Esophagus squamous epithelium (tissue), 5 donors: ENCODE measurements at regions not wholly inside any gene's neighbourhood (a gene's known extent, or its start where the extent isn't known, plus 50 kb on each side); places are given as distances from the start of the nearest gene placed in this dataset.

Experiments
- DNase-seq: peaks from one replicate; lab custom pipeline; 2025; lab: John Stamatoyannopoulos, UW
- H3K27ac ChIP-seq, 4 donors: fragments of 200-600 bp; sonication (generic); one replicate each; pipeline ENCODE4 v1.5.1; 2016 to 2019; ENCODE audit warnings: mild to moderate bottlenecking in 1 of 4
- H3K27me3 ChIP-seq, 4 donors: fragments of 200-600 bp; sonication (generic); 1 replicate in 3 of 4; 2 replicates in 1 of 4; pipeline versions ENCODE4 v1.5.1 to v1.6.0; 2017 to 2021; ENCODE audit warnings: antibody characterized with exemption in 1 of 4
- H3K36me3 ChIP-seq, 3 donors: fragments of 200-600 bp; sonication (generic); one replicate each; pipeline ENCODE4 v1.5.1; 2016 to 2019
- H3K4me1 ChIP-seq, 3 donors: fragments of 200-600 bp; sonication (generic); one replicate each; pipeline ENCODE4 v1.5.1; 2017 to 2019
- H3K4me3 ChIP-seq, 4 donors: fragments of 200-600 bp; sonication (generic); 1 replicate in 3 of 4; 2 replicates in 1 of 4; pipeline ENCODE4 v1.5.1; 2016 to 2019; ENCODE audit warnings: mild to moderate bottlenecking in 2 of 4, moderate library complexity in 1 of 4
- H3K9me3 ChIP-seq, 3 donors: fragments of 200-600 bp; sonication (generic); one replicate each; pipeline ENCODE4 v1.5.1; 2016 to 2019
- POLR2A ChIP-seq, 4 donors: fragments of 450-650 bp; IDR thresholded peaks; one replicate each; pipeline ENCODE4 v1.6.1; 2017; ENCODE audit warnings: antibody characterized with exemption in 4 of 4, mild to moderate bottlenecking in 4 of 4, moderate library complexity in 3 of 4
- WGBS, 2 donors: methylation state at CpG; one replicate each; pipeline ENCODE4 v1.1.5; 2018; 5-methylcytosine and 5-hydroxymethylcytosine counted together
- intact Hi-C: fragments of 100-400 bp; cut with DNase I; formaldehyde crosslinking; loops from one replicate; pipeline ENCODE4 v1.15.0; 2022
- TF ChIP-seq, protein P1 (sequence below), 6 experiments: fragments of 450-650 bp in 4 of 6; fragments of 200-600 bp in 2 of 6; sonication (generic) in 2 of 6; IDR thresholded peaks; one replicate each; pipeline ENCODE4 v1.5.1; 2016 to 2019; ENCODE audit warnings: antibody characterized with exemption in 6 of 6, mild to moderate bottlenecking in 4 of 6, moderate library complexity in 4 of 6
- donor health status: DM: yes; HTN: yes; CAD: no.

DNA sequence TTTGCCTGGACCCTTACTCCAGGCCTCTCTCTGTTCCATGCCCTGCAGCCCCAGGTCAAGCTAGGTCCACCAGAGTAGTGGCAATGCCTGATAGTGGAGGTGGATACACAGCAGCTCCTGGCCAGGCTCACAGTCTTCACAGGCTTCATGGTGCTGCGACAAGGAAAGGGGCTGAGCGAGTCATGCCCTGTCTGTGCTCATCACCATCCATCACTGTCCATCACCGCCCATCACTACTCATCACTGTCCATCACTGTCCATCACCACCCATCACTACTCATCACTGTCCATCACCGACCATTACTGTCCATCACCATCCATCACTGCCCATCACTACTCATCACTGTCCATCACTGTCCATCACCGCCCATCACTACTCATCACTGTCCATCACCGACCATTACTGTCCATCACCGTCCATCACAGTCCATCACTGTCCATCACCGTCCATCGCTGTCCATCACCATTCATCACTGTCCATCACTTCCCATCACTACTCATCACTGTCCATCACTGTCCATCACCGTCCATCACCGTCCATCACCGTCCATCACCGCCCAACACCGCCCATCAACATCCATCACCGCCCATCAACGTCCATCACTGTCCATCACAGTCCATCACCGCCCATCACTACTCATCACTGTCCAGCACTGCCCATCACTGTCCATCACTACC is 57.1 kb upstream of the OTOS start:
- H3K9me3 ChIP-seq: no peaks in the 10 kb centered on the region
- no peak for DNase-seq
- no peak overlapping the region for H3K4me3 ChIP-seq
- WGBS, 2 donors: 92 to 96% methylated on average over 17 of the region's 17 CpGs
- intact Hi-C loops: no loop called here
- no peak for TF ChIP-seq POLR2A (IDR thresholded peaks at IDR 0.05)
- TF ChIP-seq, protein P1, sequence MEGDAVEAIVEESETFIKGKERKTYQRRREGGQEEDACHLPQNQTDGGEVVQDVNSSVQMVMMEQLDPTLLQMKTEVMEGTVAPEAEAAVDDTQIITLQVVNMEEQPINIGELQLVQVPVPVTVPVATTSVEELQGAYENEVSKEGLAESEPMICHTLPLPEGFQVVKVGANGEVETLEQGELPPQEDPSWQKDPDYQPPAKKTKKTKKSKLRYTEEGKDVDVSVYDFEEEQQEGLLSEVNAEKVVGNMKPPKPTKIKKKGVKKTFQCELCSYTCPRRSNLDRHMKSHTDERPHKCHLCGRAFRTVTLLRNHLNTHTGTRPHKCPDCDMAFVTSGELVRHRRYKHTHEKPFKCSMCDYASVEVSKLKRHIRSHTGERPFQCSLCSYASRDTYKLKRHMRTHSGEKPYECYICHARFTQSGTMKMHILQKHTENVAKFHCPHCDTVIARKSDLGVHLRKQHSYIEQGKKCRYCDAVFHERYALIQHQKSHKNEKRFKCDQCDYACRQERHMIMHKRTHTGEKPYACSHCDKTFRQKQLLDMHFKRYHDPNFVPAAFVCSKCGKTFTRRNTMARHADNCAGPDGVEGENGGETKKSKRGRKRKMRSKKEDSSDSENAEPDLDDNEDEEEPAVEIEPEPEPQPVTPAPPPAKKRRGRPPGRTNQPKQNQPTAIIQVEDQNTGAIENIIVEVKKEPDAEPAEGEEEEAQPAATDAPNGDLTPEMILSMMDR (IDR thresholded peaks at IDR 0.05): no peak
- H3K27ac ChIP-seq: no peak overlapping the region
- H3K36me3 ChIP-seq: no peaks in the 10 kb centered on the region
- peaks cover 0 to 57% (median 0%) of the 10 kb centered on the region in 4 donors for H3K27me3 ChIP-seq
- no peaks in the 10 kb centered on the region for H3K4me1 ChIP-seq

DNA sequence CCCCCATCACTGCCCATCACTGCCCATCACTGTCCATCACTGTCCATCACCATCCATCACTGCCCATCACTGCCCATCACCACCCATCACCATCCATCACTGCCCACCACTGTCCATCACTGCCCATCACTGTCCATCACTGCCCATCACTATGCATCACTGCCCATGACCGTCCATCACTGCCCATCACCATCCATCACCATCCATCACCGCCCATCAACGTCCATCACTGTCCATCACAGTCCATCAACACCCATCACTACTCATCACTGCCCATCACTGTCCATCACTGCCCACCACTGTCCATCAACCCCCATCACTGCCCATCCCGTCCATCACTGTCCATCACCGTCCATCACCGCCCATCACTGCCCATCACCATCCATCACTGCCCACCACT is 57.8 kb upstream of the OTOS start:
- 82 to 88% methylated on average over 6 of the region's 6 CpGs for WGBS, 2 donors
- Histone ChIP-seq H3K27me3 (peaks cover 0 to 60% (median 0%) of the 10 kb centered on the region in 4 donors), H3K27ac (no peak overlapping the region), H3K9me3 (no peaks in the 10 kb centered on the region), H3K36me3 (no peaks in the 10 kb centered on the region), H3K4me3 (no peak overlapping the region), H3K4me1 (no peaks in the 10 kb centered on the region)
- no peak for DNase-seq
- intact Hi-C loops: no loop called here
- TF ChIP-seq POLR2A (IDR thresholded peaks at IDR 0.05): no peak
- TF ChIP-seq, protein P1 (IDR thresholded peaks at IDR 0.05): no peak

DNA sequence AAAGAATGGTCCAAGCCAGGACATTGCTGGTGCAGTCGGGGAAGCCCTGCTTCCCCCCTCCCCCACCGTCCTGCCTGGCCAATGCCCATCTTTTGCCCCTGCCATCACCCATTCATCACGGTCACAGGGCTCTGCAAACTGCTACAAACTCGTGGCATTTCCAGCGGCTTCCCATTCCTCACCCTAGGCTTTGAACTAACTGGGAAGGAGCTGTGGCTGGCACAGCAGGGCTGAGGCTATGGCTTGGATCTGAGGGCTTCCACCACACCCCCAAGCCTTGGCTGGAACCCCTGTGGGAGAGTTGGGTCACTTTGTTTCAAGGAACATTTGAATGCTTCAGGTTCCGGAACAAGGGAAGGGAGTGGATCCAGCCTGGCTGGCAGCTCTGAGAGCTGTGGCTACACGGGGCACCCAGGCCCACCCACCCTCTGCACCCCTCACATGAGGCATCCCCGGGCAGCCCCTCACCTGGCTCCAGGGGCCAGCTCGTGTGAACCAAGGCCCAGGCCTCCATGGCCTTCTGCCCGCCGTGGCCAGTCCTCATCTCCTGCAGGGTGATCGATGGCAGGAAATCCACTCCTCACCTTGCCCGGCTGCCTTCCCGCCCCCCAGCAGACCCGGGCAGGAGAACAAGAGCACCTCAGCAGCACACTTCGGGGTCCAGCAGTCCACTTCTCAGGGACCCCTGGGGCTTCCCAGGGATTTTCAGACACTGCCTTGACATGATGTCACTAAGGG is 58.8 kb upstream of the OTOS start:
- DNase-seq: no peak
- no peak for TF ChIP-seq POLR2A (IDR thresholded peaks at IDR 0.05)
- TF ChIP-seq, protein P1 (IDR thresholded peaks at IDR 0.05): no peak
- Histone ChIP-seq H3K27me3 (peaks cover 0 to 70% (median 0%) of the 10 kb centered on the region in 4 donors), H3K27ac (no peak overlapping the region), H3K36me3 (no peaks in the 10 kb centered on the region), H3K9me3 (no peaks in the 10 kb centered on the region), H3K4me3 (no peak overlapping the region), H3K4me1 (no peaks in the 10 kb centered on the region)
- WGBS, 2 donors: 83 to 86% methylated on average over 4 of the region's 16 CpGs
- intact Hi-C loops: no loop called here

DNA sequence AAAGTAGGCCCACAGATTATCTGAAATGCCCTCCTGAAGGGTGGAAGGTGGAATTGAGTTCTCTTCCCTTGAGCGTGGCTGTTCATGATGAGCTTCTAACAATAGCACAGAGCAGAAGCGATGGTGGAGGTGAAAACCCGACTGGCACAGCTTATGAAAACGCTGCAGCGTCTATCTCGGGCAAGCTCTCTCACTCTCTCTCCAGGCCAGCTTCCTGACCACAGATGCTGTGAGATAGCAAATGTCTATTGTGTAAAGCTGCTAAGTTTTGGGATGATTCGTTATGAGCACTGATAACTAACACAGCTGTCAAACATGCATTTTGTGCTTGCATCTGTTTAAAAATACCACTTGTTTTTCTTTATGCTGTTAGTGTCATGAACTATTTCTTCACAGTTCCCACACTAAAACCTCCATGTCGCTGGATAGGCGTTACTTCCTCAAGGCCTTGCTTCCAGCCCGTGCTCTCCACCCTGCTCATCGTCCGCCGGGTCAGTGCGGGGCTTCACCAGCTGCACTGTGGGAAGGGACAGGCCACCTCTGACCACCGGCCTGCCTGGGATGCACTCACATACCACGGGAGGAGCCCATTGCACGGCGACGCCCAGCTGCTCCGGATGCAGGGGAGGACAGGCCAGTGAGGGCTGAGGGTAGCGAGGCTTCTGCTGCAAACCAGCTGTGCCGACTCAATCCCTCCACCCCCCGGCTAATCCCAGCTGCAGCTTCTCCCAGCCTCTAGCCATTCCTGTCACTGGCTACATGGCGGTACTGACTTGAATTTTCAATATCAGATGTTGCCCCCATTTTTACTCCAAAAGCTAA is 60.0 kb upstream of the OTOS start:
- Histone ChIP-seq H3K27ac (no peak overlapping the region), H3K4me3 (no peak overlapping the region), H3K4me1 (peaks cover 0 to 6% (median 0%) of the 10 kb centered on the region in 3 donors), H3K9me3 (no peaks in the 10 kb centered on the region), H3K36me3 (no peaks in the 10 kb centered on the region), H3K27me3 (peaks cover 0 to 75% (median 0%) of the 10 kb centered on the region in 4 donors)
- intact Hi-C loops: no loop called here
- DNase-seq: no peak
- TF ChIP-seq, protein P1 (IDR thresholded peaks at IDR 0.05): no peak
- no peak for TF ChIP-seq POLR2A (IDR thresholded peaks at IDR 0.05)
- 52 to 61% methylated on average over 20 to 21 of the region's 24 CpGs for WGBS, 2 donors
